Mucosa of stomach (tissue), 1 donor: ENCODE measurements at regions not wholly inside any gene's neighbourhood (a gene's known extent, or its start where the extent isn't known, plus 50 kb on each side); places are given as distances from the start of the nearest gene placed in this dataset.
"Not testable (repeated sequence)": the region's sequence is repeated elsewhere in the genome, so short reads cannot be mapped to it uniquely, and the experiment has no call there.

Experiments
- H3K27me3 ChIP-seq: one replicate; pipeline ENCODE4 v1.7.0; 2013; ENCODE audit warnings: mild to moderate bottlenecking, low read length; ENCODE audit not compliant: control insufficient read depth, insufficient read depth
- H3K36me3 ChIP-seq: one replicate; pipeline ENCODE4 v1.7.0; 2013; ENCODE audit warnings: low read length; ENCODE audit not compliant: control insufficient read depth, insufficient read depth
- H3K4me1 ChIP-seq: one replicate; pipeline ENCODE4 v1.7.0; 2013; ENCODE audit warnings: mild to moderate bottlenecking, low read length; ENCODE audit not compliant: control insufficient read depth, insufficient read depth
- H3K4me3 ChIP-seq: one replicate; pipeline ENCODE4 v1.7.0; 2013; ENCODE audit warnings: low read length
- H3K9ac ChIP-seq: one replicate; pipeline ENCODE4 v1.7.0; 2013; ENCODE audit warnings: mild to moderate bottlenecking, low read length, moderate library complexity
- H3K9me3 ChIP-seq: one replicate; pipeline ENCODE4 v1.7.0; 2013; ENCODE audit warnings: mild to moderate bottlenecking, low read length, moderate library complexity; ENCODE audit not compliant: control insufficient read depth
- donor health status: Pancreatic carcinoma.

- no peaks in the 10 kb centered on the region for H3K36me3 ChIP-seq
- peaks cover 12% of the 10 kb centered on the region for H3K4me1 ChIP-seq
- no peaks in the 10 kb centered on the region for H3K9me3 ChIP-seq
- peaks cover 37% of the 10 kb centered on the region for H3K27me3 ChIP-seq
- no peak overlapping the region for H3K4me3 ChIP-seq
- H3K9ac ChIP-seq = no peak overlapping the region
Observed at GRCh38 chr1:228652116-228652515, 83.2 kb upstream of the RHOU start.

- H3K9me3 ChIP-seq, H3K36me3 ChIP-seq, H3K4me3 ChIP-seq, H3K4me1 ChIP-seq, H3K9ac ChIP-seq: not testable (repeated sequence)
- H3K27me3 ChIP-seq = peaks cover 27% of the 10 kb centered on the region
Observed at GRCh38 chr1:228653057-228653456, 82.2 kb upstream of the RHOU start.

- Histone ChIP-seq H3K4me3 (no peak overlapping the region), H3K36me3 (no peaks in the 10 kb centered on the region), H3K27me3 (peaks cover 21% of the 10 kb centered on the region), H3K9me3 (no peaks in the 10 kb centered on the region), H3K9ac (no peak overlapping the region), H3K4me1 (no peaks in the 10 kb centered on the region)
Observed at GRCh38 chr1:228653748-228654147, 81.5 kb upstream of the RHOU start.

- H3K9ac ChIP-seq = no peak overlapping the region
- no peaks in the 10 kb centered on the region for H3K36me3 ChIP-seq
- peaks cover 2% of the 10 kb centered on the region for H3K27me3 ChIP-seq
- no peaks in the 10 kb centered on the region for H3K9me3 ChIP-seq
- no peaks in the 10 kb centered on the region for H3K4me1 ChIP-seq
- H3K4me3 ChIP-seq = no peak overlapping the region
Observed at GRCh38 chr1:228655796-228656394, 79.4 kb upstream of the RHOU start.

- not testable (repeated sequence) for H3K36me3 ChIP-seq, H3K9me3 ChIP-seq, H3K27me3 ChIP-seq, H3K4me1 ChIP-seq, H3K4me3 ChIP-seq, H3K9ac ChIP-seq
Observed at GRCh38 chr1:228662007-228662689, 73.1 kb upstream of the RHOU start.

- Histone ChIP-seq H3K27me3 (no peaks in the 10 kb centered on the region), H3K4me1 (peaks cover 7% of the 10 kb centered on the region), H3K4me3 (no peak overlapping the region), H3K9me3 (no peaks in the 10 kb centered on the region), H3K36me3 (no peaks in the 10 kb centered on the region), H3K9ac (no peak overlapping the region)
Observed at GRCh38 chr1:228664399-228664914, 70.8 kb upstream of the RHOU start.

GRCh38 chr1:228666686-228667623 lies 68.3 kb upstream of the RHOU start:
- H3K36me3 ChIP-seq = no peaks in the 10 kb centered on the region
- no peak overlapping the region for H3K9ac ChIP-seq
- no peaks in the 10 kb centered on the region for H3K9me3 ChIP-seq
- H3K4me3 ChIP-seq = no peak overlapping the region
- peaks cover 7% of the 10 kb centered on the region for H3K4me1 ChIP-seq
- no peaks in the 10 kb centered on the region for H3K27me3 ChIP-seq

GRCh38 chr1:228668553-228669241 lies 66.6 kb upstream of the RHOU start:
- no peak overlapping the region for H3K9ac ChIP-seq
- no peaks in the 10 kb centered on the region for H3K36me3 ChIP-seq
- no peaks in the 10 kb centered on the region for H3K9me3 ChIP-seq
- H3K27me3 ChIP-seq = no peaks in the 10 kb centered on the region
- no peak overlapping the region for H3K4me3 ChIP-seq
- H3K4me1 ChIP-seq = peaks cover 7% of the 10 kb centered on the region

- Histone ChIP-seq H3K9ac (no peak overlapping the region), H3K27me3 (no peaks in the 10 kb centered on the region), H3K36me3 (no peaks in the 10 kb centered on the region)
Observed at GRCh38 chr1:228669242-228669585, 66.1 kb upstream of the RHOU start.

GRCh38 chr1:228681076-228681565 lies 54.2 kb upstream of the RHOU start:
- not testable (repeated sequence) for H3K9ac ChIP-seq, H3K4me1 ChIP-seq, H3K4me3 ChIP-seq, H3K9me3 ChIP-seq, H3K36me3 ChIP-seq, H3K27me3 ChIP-seq

More at GRCh38 chr1:228669242-228669585, 66.1 kb upstream of the RHOU start:
- peaks cover 5% of the 10 kb centered on the region for H3K4me1 ChIP-seq
- no peak overlapping the region for H3K4me3 ChIP-seq
- H3K9me3 ChIP-seq = no peaks in the 10 kb centered on the region

- Histone ChIP-seq H3K4me1 (no peaks in the 10 kb centered on the region), H3K36me3 (no peaks in the 10 kb centered on the region), H3K9ac (no peak overlapping the region), H3K27me3 (no peaks in the 10 kb centered on the region), H3K9me3 (no peaks in the 10 kb centered on the region), H3K4me3 (no peak overlapping the region)
Observed at GRCh38 chr1:228683428-228683827, 51.9 kb upstream of the RHOU start.
